HCT116 (cell line): ENCODE measurements at regions not wholly inside any gene's neighbourhood (a gene's known extent, or its start where the extent isn't known, plus 50 kb on each side); places are given as distances from the start of the nearest gene placed in this dataset.

Experiments
- ATAC-seq: fragments of 200-7000 bp; cut with Tn5 transposase; 2 replicates; pipeline ENCODE4 v1.9.1; 2020; ENCODE audit warnings: mild to moderate bottlenecking, moderate library complexity
- BruUV-seq: library from RNA; stranded (reverse); fragments of 400-500 nt; replicated peaks from 2 replicates; lab custom pipeline; 2021; lab: Mats Ljungman, UMichigan
- CTCF ChIA-PET: fragments of 300-600 bp; sonication (Branson Sonifier 250); formaldehyde crosslinking; loops from one replicate; lab custom pipeline; 2021; ENCODE audit warnings: antibody characterized with exemption; lab: Charles Lee
- POLR2A ChIA-PET: fragments of 300-600, 350-600 bp; sonication (Branson Sonifier 250); formaldehyde crosslinking; loops from one replicate; lab custom pipeline; 2021; ENCODE audit warnings: antibody characterized with exemption; lab: Charles Lee
- RAD21 ChIA-PET, 2 experiments: fragments of 300-600 bp; sonication (Branson Sonifier 250); formaldehyde crosslinking; loops; one replicate each; lab custom pipeline; 2023; ENCODE audit warnings: low total read pairs in 2 of 2; ENCODE audit not compliant: uncharacterized antibody in 2 of 2, unreplicated experiment in 2 of 2, low non-redundant PET in 1 of 2; lab: Charles Lee
- DNase-seq: peaks from one replicate; pipeline ENCODE4 v3.0.0-alpha.2; 2010; ENCODE audit warnings: low read depth, low spot score
- H2AFZ ChIP-seq: fragments of 200-600 bp; shearing (Covaris generic), sonication (generic); 2 replicates; pipeline ENCODE4 v1.6.1; 2017; ENCODE audit warnings: low read depth, mixed run types, mixed read lengths, antibody characterized with exemption, low read length; ENCODE audit not compliant: poor library complexity, severe bottlenecking
- H3K27ac ChIP-seq: 2 replicates; pipeline ENCODE4 v1.5.1; 2012; ENCODE audit warnings: low read depth, low read length
- H3K27me3 ChIP-seq: fragments of 200-600 bp; sonication (generic); 2 replicates; pipeline ENCODE4 v1.6.1; 2016; ENCODE audit warnings: mixed run types, low read length, mixed read lengths; ENCODE audit not compliant: insufficient read depth
- H3K36me3 ChIP-seq, 2 experiments: fragments of 200-500 bp in 1 of 2; fragments of 200-600 bp in 1 of 2; sonication (Bioruptor generic) in 1 of 2; sonication (generic) in 1 of 2; 2 replicates each; pipeline versions ENCODE4 v1.5.1 to v1.6.1; 2014 to 2016; ENCODE audit warnings: low read length in 2 of 2, inconsistent platforms in 1 of 2, mixed read lengths in 1 of 2, mixed run types in 1 of 2; ENCODE audit not compliant: insufficient read depth in 2 of 2, control insufficient read depth in 1 of 2
- H3K4me1 ChIP-seq, 2 experiments: fragments of 200-600 bp in 1 of 2; sonication (generic) in 1 of 2; 2 replicates each; pipeline versions ENCODE4 v1.5.1 to v1.6.1; 2012 to 2017; ENCODE audit warnings: low read length in 2 of 2, inconsistent platforms in 1 of 2, mild to moderate bottlenecking in 1 of 2, mixed read lengths in 1 of 2, mixed run types in 1 of 2, moderate library complexity in 1 of 2; ENCODE audit not compliant: insufficient read depth in 2 of 2, control insufficient read depth in 1 of 2
- H3K4me2 ChIP-seq: fragments of 200-600 bp; sonication (generic); 2 replicates; pipeline ENCODE4 v1.6.1; 2017; ENCODE audit warnings: mixed run types, low read length, mixed read lengths
- H3K4me3 ChIP-seq, 2 experiments: fragments of 200-600 bp in 1 of 2; sonication (generic) in 1 of 2; replicated peaks in 1 of 2; 2 replicates each; pipeline ENCODE4 v1.5.1; 2011 to 2016; ENCODE audit warnings: low read length in 2 of 2, control low read depth in 1 of 2, low read depth in 1 of 2, mild to moderate bottlenecking in 1 of 2, mixed read lengths in 1 of 2, mixed run types in 1 of 2
- H3K79me2 ChIP-seq: fragments of 200-600 bp; sonication (generic); 2 replicates; pipeline ENCODE4 v1.6.1; 2017; ENCODE audit warnings: mild to moderate bottlenecking, mixed run types, low read length, moderate library complexity, mixed read lengths; ENCODE audit not compliant: insufficient read depth
- H3K9ac ChIP-seq: fragments of 200-600 bp; sonication (generic); 2 replicates; pipeline ENCODE4 v1.6.1; 2016; ENCODE audit warnings: low read length, mixed read lengths
- H3K9me2 ChIP-seq: fragments of 200-600 bp; sonication (generic), shearing (Covaris generic); 2 replicates; pipeline ENCODE4 v1.6.1; 2017; ENCODE audit warnings: mixed run types, mild to moderate bottlenecking, moderate library complexity; ENCODE audit not compliant: insufficient read depth
- H3K9me3 ChIP-seq, 2 experiments: fragments of 200-500 bp in 1 of 2; fragments of 200-600 bp in 1 of 2; sonication (Bioruptor generic) in 1 of 2; sonication (generic) in 1 of 2; 2 replicates each; pipeline ENCODE4 v1.6.1; 2014 to 2017; ENCODE audit warnings: low read length in 2 of 2, mixed read lengths in 2 of 2, inconsistent platforms in 1 of 2, low read depth in 1 of 2, mild to moderate bottlenecking in 1 of 2, mixed run types in 1 of 2, moderate library complexity in 1 of 2; ENCODE audit not compliant: control insufficient read depth in 1 of 2, insufficient read depth in 1 of 2
- H4K20me1 ChIP-seq: fragments of 200-600 bp; sonication (generic), shearing (Covaris generic); 2 replicates; pipeline ENCODE4 v1.6.1; 2017; ENCODE audit warnings: mixed run types, mild to moderate bottlenecking, moderate library complexity; ENCODE audit not compliant: insufficient read depth
- CEBPB ChIP-seq: IDR thresholded peaks from 2 replicates; pipeline ENCODE4 v1.6.1; 2012; ENCODE audit warnings: low read depth
- EGR1 ChIP-seq: IDR thresholded peaks from 2 replicates; pipeline ENCODE4 v1.6.1; 2012; ENCODE audit warnings: low read depth
- ELF1 ChIP-seq: IDR thresholded peaks from 2 replicates; pipeline ENCODE4 v1.6.1; 2012; ENCODE audit warnings: low read depth, borderline replicate concordance
- EZH2phosphoT487 ChIP-seq: fragments of 200-600 bp; IDR thresholded peaks from 2 replicates; pipeline ENCODE4 v1.6.1; 2018; ENCODE audit warnings: antibody characterized with exemption, borderline replicate concordance
- FOSL1 ChIP-seq: IDR thresholded peaks from 2 replicates; pipeline ENCODE4 v1.6.1; 2012; ENCODE audit warnings: low read depth
- JUND ChIP-seq: IDR thresholded peaks from 2 replicates; pipeline ENCODE4 v1.6.1; 2012
- POLR2A ChIP-seq: IDR thresholded peaks from 2 replicates; pipeline ENCODE4 v1.7.0; 2011; ENCODE audit warnings: borderline replicate concordance; ENCODE audit not compliant: insufficient read depth, insufficient read length; ENCODE audit errors: extremely low read depth
- POLR2AphosphoS5 ChIP-seq: IDR thresholded peaks from 2 replicates; pipeline ENCODE4 v1.6.1; 2011; ENCODE audit warnings: mild to moderate bottlenecking, low read depth, low read length, moderate library complexity
- RAD21 ChIP-seq: IDR thresholded peaks from 2 replicates; pipeline ENCODE4 v1.6.1; 2012; ENCODE audit warnings: low read depth, mild to moderate bottlenecking
- SRF ChIP-seq: IDR thresholded peaks from 2 replicates; pipeline ENCODE4 v1.6.1; 2012; ENCODE audit warnings: low read depth
- TCF7L2 ChIP-seq: IDR thresholded peaks from 2 replicates; pipeline ENCODE4 v1.7.0; 2011; ENCODE audit warnings: borderline replicate concordance, inconsistent platforms; ENCODE audit not compliant: insufficient read depth, insufficient read length; ENCODE audit errors: extremely low read depth
- YY1 ChIP-seq: IDR thresholded peaks from 2 replicates; pipeline ENCODE4 v1.6.1; 2011; ENCODE audit warnings: low read length, low read depth, moderate library complexity, mild to moderate bottlenecking; ENCODE audit not compliant: insufficient replicate concordance; ENCODE audit errors: extremely low read depth
- ZFX ChIP-seq: fragments of 450-650 bp; IDR thresholded peaks from 2 replicates; pipeline ENCODE4 v1.6.1; 2017
- ZNF274 ChIP-seq: fragments of 200-500 bp; sonication (Bioruptor generic); IDR thresholded peaks from 2 replicates; pipeline ENCODE4 v1.6.1; 2014; ENCODE audit warnings: mild to moderate bottlenecking, low read depth, low read length, inconsistent platforms
- intact Hi-C: fragments of 100-400 bp; cut with micrococcal nuclease; formaldehyde crosslinking; loops from 2 replicates; pipeline ENCODE4 v1.10.0; 2022
- TF ChIP-seq, protein P1 (sequence below): IDR thresholded peaks from 2 replicates; pipeline ENCODE4 v1.6.1; 2012; ENCODE audit warnings: low read depth
- TF ChIP-seq, protein P2 (sequence below): IDR thresholded peaks from 2 replicates; pipeline ENCODE4 v1.6.1; 2012

DNA sequence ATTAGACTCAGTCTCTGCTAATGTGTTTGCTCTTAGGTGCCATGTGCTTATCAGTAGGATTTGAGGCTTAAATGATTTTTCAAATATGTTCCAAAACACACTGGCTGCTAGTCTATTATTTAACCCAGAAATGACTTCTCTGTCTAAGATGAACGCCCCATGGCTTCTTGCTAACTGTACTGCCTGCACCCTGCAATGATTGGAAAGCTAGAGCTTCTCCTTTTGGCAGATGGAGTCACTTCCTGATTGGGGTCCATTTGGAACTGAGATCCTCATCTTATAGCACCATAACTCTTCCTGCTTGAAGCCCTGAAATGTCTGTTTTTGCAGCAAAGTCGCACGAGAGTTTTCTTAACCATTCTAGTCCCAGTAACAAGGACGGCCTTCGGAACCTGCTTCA is 186.5 kb upstream of the ADO start:
- H3K79me2 ChIP-seq, result no peaks in the 10 kb centered on the region
- peaks cover 0 to 14% of the 10 kb centered on the region in 2 experiments; a peak in 2 of 4 replicates for H3K4me1 ChIP-seq
- H3K4me3 ChIP-seq, result no peak overlapping the region
- TF ChIP-seq EZH2phosphoT487 (no peak), YY1 (no peak), ZNF274 (no peak), TCF7L2 (no peak), RAD21 (no peak), ELF1 (no peak), POLR2A (no peak), EGR1 (no peak), POLR2AphosphoS5 (no peak), FOSL1 (no peak), SRF (no peak), CEBPB (no peak), ZFX (no peak), JUND (no peak)
- TF ChIP-seq, protein P1, sequence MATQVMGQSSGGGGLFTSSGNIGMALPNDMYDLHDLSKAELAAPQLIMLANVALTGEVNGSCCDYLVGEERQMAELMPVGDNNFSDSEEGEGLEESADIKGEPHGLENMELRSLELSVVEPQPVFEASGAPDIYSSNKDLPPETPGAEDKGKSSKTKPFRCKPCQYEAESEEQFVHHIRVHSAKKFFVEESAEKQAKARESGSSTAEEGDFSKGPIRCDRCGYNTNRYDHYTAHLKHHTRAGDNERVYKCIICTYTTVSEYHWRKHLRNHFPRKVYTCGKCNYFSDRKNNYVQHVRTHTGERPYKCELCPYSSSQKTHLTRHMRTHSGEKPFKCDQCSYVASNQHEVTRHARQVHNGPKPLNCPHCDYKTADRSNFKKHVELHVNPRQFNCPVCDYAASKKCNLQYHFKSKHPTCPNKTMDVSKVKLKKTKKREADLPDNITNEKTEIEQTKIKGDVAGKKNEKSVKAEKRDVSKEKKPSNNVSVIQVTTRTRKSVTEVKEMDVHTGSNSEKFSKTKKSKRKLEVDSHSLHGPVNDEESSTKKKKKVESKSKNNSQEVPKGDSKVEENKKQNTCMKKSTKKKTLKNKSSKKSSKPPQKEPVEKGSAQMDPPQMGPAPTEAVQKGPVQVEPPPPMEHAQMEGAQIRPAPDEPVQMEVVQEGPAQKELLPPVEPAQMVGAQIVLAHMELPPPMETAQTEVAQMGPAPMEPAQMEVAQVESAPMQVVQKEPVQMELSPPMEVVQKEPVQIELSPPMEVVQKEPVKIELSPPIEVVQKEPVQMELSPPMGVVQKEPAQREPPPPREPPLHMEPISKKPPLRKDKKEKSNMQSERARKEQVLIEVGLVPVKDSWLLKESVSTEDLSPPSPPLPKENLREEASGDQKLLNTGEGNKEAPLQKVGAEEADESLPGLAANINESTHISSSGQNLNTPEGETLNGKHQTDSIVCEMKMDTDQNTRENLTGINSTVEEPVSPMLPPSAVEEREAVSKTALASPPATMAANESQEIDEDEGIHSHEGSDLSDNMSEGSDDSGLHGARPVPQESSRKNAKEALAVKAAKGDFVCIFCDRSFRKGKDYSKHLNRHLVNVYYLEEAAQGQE, result no peak
- TF ChIP-seq, protein P2, sequence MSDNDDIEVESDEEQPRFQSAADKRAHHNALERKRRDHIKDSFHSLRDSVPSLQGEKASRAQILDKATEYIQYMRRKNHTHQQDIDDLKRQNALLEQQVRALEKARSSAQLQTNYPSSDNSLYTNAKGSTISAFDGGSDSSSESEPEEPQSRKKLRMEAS, result no peak
- BruUV-seq, result no TSS peak
- intact Hi-C loops, result no loop called here
- no peak overlapping the region for H3K27ac ChIP-seq
- no peak overlapping the region for H2AFZ ChIP-seq
- ChIA-PET RAD21 (no interaction called here), POLR2A (interaction anchor here (1.5 kb wide), 1 partner anchor 200 kb away, joined by 5 read pairs; no protein-coding TSS in a partner anchor), CTCF (interaction anchor here (1.2 kb wide), 1 partner anchor 200 kb away, joined by 3 read pairs; no protein-coding TSS in a partner anchor)
- H3K27me3 ChIP-seq, result no peaks in the 10 kb centered on the region
- H3K9me2 ChIP-seq, result no peaks in the 10 kb centered on the region
- DNase-seq (no peak), ATAC-seq (no peak)
- H3K4me2 ChIP-seq, result no peak overlapping the region
- H3K9ac ChIP-seq, result no peak overlapping the region
- H3K9me3 ChIP-seq, result no peaks in the 10 kb centered on the region
- no peaks in the 10 kb centered on the region for H3K36me3 ChIP-seq
- H4K20me1 ChIP-seq, result no peaks in the 10 kb centered on the region
